ENCODE measurements at regions not wholly inside any gene's neighbourhood (a gene's known extent, or its start where the extent isn't known, plus 50 kb on each side); places are given as distances from the start of the nearest gene placed in this dataset.

GRCh38 chr21:28487455-28488070, 505.1 kb downstream of the LTN1 start:
- H4K20me1 ChIP-seq (ENCODE audit: insufficient read depth, low read length) = no peaks in the 10 kb centered on the region
- H3K4me3 ChIP-seq (replicated peaks in 1 of 3; ENCODE audit: low read depth in 2 of 3, low read length in 3 of 3) = no peak overlapping the region
- intact Hi-C loops (cut with micrococcal nuclease) = no loop called here
- TF ChIP-seq CTCF (IDR thresholded peaks at IDR 0.05) = no peak
- H3K27me3 Mint-ChIP-seq (ENCODE audit: low read depth in 3 of 3) = no peaks in the 10 kb centered on the region
- H3K79me2 ChIP-seq (ENCODE audit: insufficient read depth, low read length) = no peaks in the 10 kb centered on the region
- peaks cover 0 to 5% (median 0%) of the 10 kb centered on the region in 7 donors for H3K9me3 Mint-ChIP-seq
- H3K27ac Mint-ChIP-seq = no peak overlapping the region
- H3K36me3 Mint-ChIP-seq = no peaks in the 10 kb centered on the region
- no peaks in the 10 kb centered on the region for H3K4me1 Mint-ChIP-seq
- no peak overlapping the region for H2AFZ ChIP-seq (ENCODE audit: insufficient read depth, low read depth, low read length, poor library complexity, severe bottlenecking)
- H3K4me2 ChIP-seq (replicated peaks; ENCODE audit: extremely low read depth, low read length, poor library complexity, severe bottlenecking) = no peak overlapping the region
- no peaks in the 10 kb centered on the region for H3K4me1 ChIP-seq (ENCODE audit: control insufficient read depth in 1 of 2, insufficient read depth in 2 of 2, low read length in 2 of 2)
- H3K36me3 ChIP-seq (replicated peaks in 1 of 2; ENCODE audit: control insufficient read depth in 1 of 2, insufficient read depth in 2 of 2, low read length in 2 of 2) = no peaks in the 10 kb centered on the region
- no peak for DNase-seq
- H3K27ac ChIP-seq (ENCODE audit: low read depth in 1 of 2, low read length in 2 of 2) = no peak overlapping the region
- no peaks in the 10 kb centered on the region for H3K9me3 ChIP-seq (replicated peaks in 1 of 2; ENCODE audit: control insufficient read depth in 1 of 2, insufficient read depth in 1 of 2, low read length in 2 of 2)
- no peak overlapping the region for H3K4me3 Mint-ChIP-seq
- no peaks in the 10 kb centered on the region for H3K27me3 ChIP-seq (ENCODE audit: control insufficient read depth in 2 of 2, insufficient read depth in 2 of 2, low read length in 2 of 2)
- WGBS (ENCODE audit: insufficient coverage) = 81% methylated on average over 7 of the region's 9 CpGs
- H3K9ac ChIP-seq (ENCODE audit: insufficient read depth, low read length, poor library complexity, severe bottlenecking) = no peak overlapping the region

GRCh38 chr21:28485301-28486022, 507.2 kb downstream of the LTN1 start:
- Mint-ChIP-seq H3K9me3 (peaks cover 0 to 5% (median 0%) of the 10 kb centered on the region in 7 donors), H3K36me3 (no peaks in the 10 kb centered on the region), H3K27me3 (ENCODE audit: low read depth in 3 of 3) (no peaks in the 10 kb centered on the region), H3K4me1 (no peaks in the 10 kb centered on the region), H3K4me3 (no peak overlapping the region), H3K27ac (no peak overlapping the region)
- Histone ChIP-seq H3K36me3 (replicated peaks in 1 of 2; ENCODE audit: control insufficient read depth in 1 of 2, insufficient read depth in 2 of 2, low read length in 2 of 2) (no peaks in the 10 kb centered on the region), H3K27me3 (ENCODE audit: control insufficient read depth in 2 of 2, insufficient read depth in 2 of 2, low read length in 2 of 2) (no peaks in the 10 kb centered on the region), H3K27ac (ENCODE audit: low read depth in 1 of 2, low read length in 2 of 2) (no peak overlapping the region), H3K4me2 (replicated peaks; ENCODE audit: extremely low read depth, low read length, poor library complexity, severe bottlenecking) (no peak overlapping the region), H3K9me3 (replicated peaks in 1 of 2; ENCODE audit: control insufficient read depth in 1 of 2, insufficient read depth in 1 of 2, low read length in 2 of 2) (no peaks in the 10 kb centered on the region), H3K79me2 (ENCODE audit: insufficient read depth, low read length) (no peaks in the 10 kb centered on the region), H2AFZ (ENCODE audit: insufficient read depth, low read depth, low read length, poor library complexity, severe bottlenecking) (no peak overlapping the region), H3K4me3 (replicated peaks in 1 of 3; ENCODE audit: low read depth in 2 of 3, low read length in 3 of 3) (no peak overlapping the region), H3K4me1 (ENCODE audit: control insufficient read depth in 1 of 2, insufficient read depth in 2 of 2, low read length in 2 of 2) (no peaks in the 10 kb centered on the region), H4K20me1 (ENCODE audit: insufficient read depth, low read length) (no peaks in the 10 kb centered on the region), H3K9ac (ENCODE audit: insufficient read depth, low read length, poor library complexity, severe bottlenecking) (no peak overlapping the region)
- intact Hi-C loops (cut with micrococcal nuclease) = no loop called here
- DNase-seq = no peak
- no CpG with 5 or more reads among the region's 4 CpGs for WGBS (ENCODE audit: insufficient coverage)
- TF ChIP-seq CTCF (IDR thresholded peaks at IDR 0.05) = no peak
